H1 (cell line): ENCODE measurements at regions not wholly inside any gene's neighbourhood (a gene's known extent, or its start where the extent isn't known, plus 50 kb on each side); places are given as distances from the start of the nearest gene placed in this dataset.

Experiments
- CTCF ChIA-PET: fragments of 300-600 bp; sonication (Branson Sonifier 250); formaldehyde crosslinking; loops from one replicate; lab custom pipeline; 2021; ENCODE audit not compliant: partially characterized antibody; lab: Charles Lee
- POLR2A ChIA-PET: fragments of 300-600 bp; sonication (Branson Sonifier 250); formaldehyde crosslinking; loops from one replicate; lab custom pipeline; 2021; ENCODE audit warnings: inconsistent platforms; ENCODE audit not compliant: partially characterized antibody; lab: Charles Lee
- DNase-seq, 2 experiments: peaks; one replicate each; pipeline versions ENCODE4 v3.0.0 to v3.0.0-alpha.2; 2010 to 2022; ENCODE audit warnings: low spot score in 2 of 2, low read depth in 1 of 2, mixed read lengths in 1 of 2
- FAIRE-seq: peaks from 2 replicates; lab custom pipeline; 2011; peaks lifted over from hg19 to GRCh38; lab: Jason Lieb, UNC
- H2AFZ ChIP-seq: 2 replicates; pipeline ENCODE4 v1.8.1; 2012; ENCODE audit warnings: low read length, inconsistent platforms
- H2AK5ac ChIP-seq: 2 replicates; pipeline ENCODE4 v1.6.1; 2013; ENCODE audit warnings: low read depth, low read length
- H2BK120ac ChIP-seq: replicated peaks from 2 replicates; pipeline ENCODE3; 2013; ENCODE audit warnings: low read depth, low read length, inconsistent platforms
- H2BK12ac ChIP-seq: 2 replicates; pipeline ENCODE4 v1.6.1; 2013; ENCODE audit warnings: low read depth, low read length
- H2BK15ac ChIP-seq: 2 replicates; pipeline ENCODE4 v1.6.1; 2013; ENCODE audit warnings: low read length
- H2BK20ac ChIP-seq: 2 replicates; pipeline ENCODE4 v1.6.1; 2013; ENCODE audit warnings: low read length
- H2BK5ac ChIP-seq: 2 replicates; pipeline ENCODE4 v1.6.1; 2013; ENCODE audit warnings: low read depth, low read length
- H3K14ac ChIP-seq: 2 replicates; pipeline ENCODE4 v1.6.1; 2013; ENCODE audit warnings: inconsistent platforms; ENCODE audit not compliant: insufficient read length
- H3K18ac ChIP-seq: 2 replicates; pipeline ENCODE4 v1.6.1; 2013; ENCODE audit warnings: low read length; ENCODE audit errors: extremely low read depth
- H3K23ac ChIP-seq: 2 replicates; pipeline ENCODE4 v1.6.1; 2013; ENCODE audit warnings: inconsistent platforms; ENCODE audit not compliant: insufficient read length
- H3K23me2 ChIP-seq: 2 replicates; pipeline ENCODE4 v1.6.1; 2013; ENCODE audit warnings: low read depth, low read length
- H3K27ac ChIP-seq: 2 replicates; pipeline ENCODE4 v1.6.1; 2011; ENCODE audit warnings: low read depth, low read length, inconsistent platforms
- H3K27me3 ChIP-seq, 4 experiments: replicated peaks in 1 of 4; 1 replicate in 1 of 4; 2 replicates in 3 of 4; pipeline versions ENCODE4 v1.6.1 to v1.8.1; 2011 to 2013; ENCODE audit warnings: low read length in 3 of 4, mild to moderate bottlenecking in 3 of 4, inconsistent platforms in 2 of 4, mixed read lengths in 2 of 4, moderate library complexity in 1 of 4; ENCODE audit not compliant: control insufficient read depth in 3 of 4, insufficient read depth in 3 of 4; ENCODE audit errors: extremely low read depth in 1 of 4
- H3K36me3 ChIP-seq, 4 experiments: 2 replicates each; pipeline versions ENCODE4 v1.6.1 to v1.8.1; 2011 to 2013; ENCODE audit warnings: mild to moderate bottlenecking in 4 of 4, low read length in 3 of 4, moderate library complexity in 2 of 4, control low read depth in 1 of 4, inconsistent platforms in 1 of 4; ENCODE audit not compliant: insufficient read depth in 4 of 4, control insufficient read depth in 2 of 4
- H3K4ac ChIP-seq: replicated peaks from 2 replicates; pipeline ENCODE3; 2013; ENCODE audit warnings: low read length, low read depth, mixed read lengths, inconsistent platforms; ENCODE audit not compliant: insufficient read length
- H3K4me1 ChIP-seq, 4 experiments: replicated peaks in 1 of 4; 1 replicate in 1 of 4; 2 replicates in 3 of 4; pipeline versions ENCODE4 v1.6.1 to v1.8.1; 2011 to 2013; ENCODE audit warnings: low read length in 3 of 4, inconsistent platforms in 2 of 4, mixed read lengths in 1 of 4; ENCODE audit not compliant: insufficient read depth in 4 of 4, control insufficient read depth in 3 of 4
- H3K4me2 ChIP-seq, 2 experiments: 2 replicates each; pipeline versions ENCODE4 v1.6.1 to v1.8.1; 2011 to 2013; ENCODE audit warnings: low read depth in 2 of 2, low read length in 2 of 2, control low read depth in 1 of 2, inconsistent platforms in 1 of 2, mild to moderate bottlenecking in 1 of 2; ENCODE audit not compliant: insufficient read depth in 1 of 2
- H3K4me3 ChIP-seq, 4 experiments: fragments of 200-600, 300-600 bp in 1 of 4; sonication (generic), shearing (Covaris generic), sonication (Bioruptor Twin) in 1 of 4; 2 replicates each; pipeline versions ENCODE4 v1.5.1 to v1.8.1; 2011 to 2016; ENCODE audit warnings: low read length in 4 of 4, low read depth in 3 of 4, control low read depth in 2 of 4, inconsistent platforms in 2 of 4, mild to moderate bottlenecking in 2 of 4, mixed read lengths in 1 of 4, moderate library complexity in 1 of 4; ENCODE audit not compliant: insufficient read depth in 2 of 4; ENCODE audit errors: extremely low read depth in 1 of 4
- H3K56ac ChIP-seq: replicated peaks from 2 replicates; pipeline ENCODE3; 2013; ENCODE audit warnings: low read depth, mild to moderate bottlenecking, mixed read lengths, low read length, inconsistent platforms; ENCODE audit not compliant: insufficient read length
- H3K79me1 ChIP-seq: 2 replicates; pipeline ENCODE4 v1.6.1; 2013; ENCODE audit warnings: low read depth, low read length, control low read depth
- H3K79me2 ChIP-seq, 2 experiments: 2 replicates each; pipeline versions ENCODE4 v1.6.1 to v1.8.1; 2012 to 2013; ENCODE audit warnings: low read length in 2 of 2, mild to moderate bottlenecking in 2 of 2, inconsistent platforms in 1 of 2; ENCODE audit not compliant: insufficient read depth in 2 of 2, control insufficient read depth in 1 of 2
- H3K9ac ChIP-seq, 4 experiments: replicated peaks in 1 of 4; 1 replicate in 1 of 4; 2 replicates in 3 of 4; pipeline versions ENCODE4 v1.6.1 to v1.8.1; 2011 to 2013; ENCODE audit warnings: low read depth in 3 of 4, low read length in 3 of 4, control low read depth in 2 of 4, mild to moderate bottlenecking in 2 of 4, moderate library complexity in 2 of 4, inconsistent platforms in 1 of 4; ENCODE audit errors: extremely low read depth in 1 of 4
- H3K9me3 ChIP-seq, 2 experiments: 2 replicates each; pipeline versions ENCODE4 v1.6.1 to v1.8.1; 2012 to 2013; ENCODE audit warnings: mild to moderate bottlenecking in 2 of 2, moderate library complexity in 2 of 2, control low read depth in 1 of 2, inconsistent platforms in 1 of 2, low read depth in 1 of 2, low read length in 1 of 2, mixed read lengths in 1 of 2; ENCODE audit not compliant: insufficient read depth in 2 of 2
- H4K20me1 ChIP-seq, 2 experiments: replicated peaks in 1 of 2; 2 replicates each; pipeline versions ENCODE3 to v1.8.1; 2011 to 2013; ENCODE audit warnings: inconsistent platforms in 2 of 2, low read length in 2 of 2, mild to moderate bottlenecking in 1 of 2; ENCODE audit not compliant: insufficient read depth in 2 of 2, control insufficient read depth in 1 of 2
- H4K5ac ChIP-seq: 2 replicates; pipeline ENCODE4 v1.6.1; 2013; ENCODE audit warnings: low read length, low read depth, mixed read lengths, inconsistent platforms; ENCODE audit not compliant: insufficient read length
- H4K8ac ChIP-seq: 2 replicates; pipeline ENCODE4 v1.8.0; 2013; ENCODE audit warnings: mild to moderate bottlenecking, moderate library complexity, low read length, inconsistent platforms; ENCODE audit not compliant: insufficient read depth; ENCODE audit errors: extremely low read depth
- H4K91ac ChIP-seq: replicated peaks from 2 replicates; pipeline ENCODE3; 2013; ENCODE audit warnings: low read length, mixed read lengths, inconsistent platforms; ENCODE audit not compliant: insufficient read length
- NANOG ChIP-seq: IDR thresholded peaks from 2 replicates; pipeline ENCODE4 v1.6.1; 2011; ENCODE audit warnings: low read length, low read depth, mild to moderate bottlenecking, inconsistent platforms; ENCODE audit not compliant: insufficient read depth, poor library complexity, severe bottlenecking
- SAP30 ChIP-seq: fragments of 300-600 bp; sonication (generic); IDR thresholded peaks from 2 replicates; pipeline ENCODE4 v1.7.1; 2012; ENCODE audit warnings: low read length, moderate library complexity, mild to moderate bottlenecking, inconsistent platforms; ENCODE audit not compliant: insufficient read depth, insufficient replicate concordance
- TAF7 ChIP-seq: optimal IDR thresholded peaks from 2 replicates; pipeline ENCODE3; 2011; ENCODE audit warnings: low read depth, mild to moderate bottlenecking, inconsistent platforms, low read length, moderate library complexity, borderline replicate concordance
- TEAD4 ChIP-seq: IDR thresholded peaks from 2 replicates; pipeline ENCODE4 v1.6.1; 2012; ENCODE audit warnings: low read depth, low read length, inconsistent platforms, mixed read lengths
- WGBS, 2 experiments: shearing (Covaris generic) in 1 of 2; methylation state at CpG; one replicate each; pipeline versions ENCODE4 v1.1.6 to v1.1.7; 2013 to 2015; ENCODE audit warnings: low lambda C conversion rate in 2 of 2, mixed read lengths in 2 of 2, inconsistent platforms in 1 of 2, low coverage in 1 of 2, missing lambda C conversion rate in 1 of 2; ENCODE audit not compliant: insufficient replicate concordance in 2 of 2, insufficient coverage in 1 of 2, insufficient read length in 1 of 2; ENCODE audit errors: extremely low coverage in 1 of 2, missing lambda C conversion rate in 1 of 2; 5-methylcytosine and 5-hydroxymethylcytosine counted together
- TF ChIP-seq, protein P1 (sequence below), 3 experiments: IDR thresholded peaks; 1 replicate in 2 of 3; 2 replicates in 1 of 3; pipeline versions ENCODE4 v1.5.1 to v1.6.1; 2011; ENCODE audit warnings: low read length in 3 of 3, mild to moderate bottlenecking in 3 of 3, inconsistent platforms in 2 of 3, low read depth in 1 of 3, moderate library complexity in 1 of 3; ENCODE audit not compliant: insufficient read depth in 1 of 3; ENCODE audit errors: control extremely low read depth in 1 of 3

DNA sequence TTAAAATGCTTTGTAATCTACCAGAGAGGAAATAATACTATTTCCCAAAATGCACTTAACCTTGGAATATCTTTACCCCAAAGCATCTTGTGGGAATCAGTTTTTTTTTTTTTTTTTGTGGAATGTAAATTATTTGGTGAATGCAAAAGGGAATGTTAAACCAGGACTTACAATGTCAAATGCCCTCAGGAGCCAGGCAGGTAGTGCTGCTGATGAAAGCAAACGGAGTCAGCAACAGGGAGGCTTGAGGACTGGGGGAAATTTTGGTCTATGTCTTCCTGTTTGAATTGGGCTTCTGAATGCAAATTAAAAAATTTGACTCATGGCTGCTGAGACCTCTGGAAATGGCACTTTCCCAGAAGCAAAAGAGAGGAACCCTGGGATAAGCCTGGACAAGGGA, 96.5 kb upstream of the NLRP1 start:
- FAIRE-seq = no peak
- H3K23me2 ChIP-seq = no peaks in the 10 kb centered on the region; the same call in 1 of the 2 replicates
- H2AK5ac ChIP-seq = no peak overlapping the region

More for the DNA sequence above, 96.5 kb upstream of the NLRP1 start:
- H4K91ac ChIP-seq = no peak overlapping the region
- H2BK5ac ChIP-seq = peak overlapping the region; percentile 20; the same call in 1 of the 2 replicates
- H2BK20ac ChIP-seq = 0 out of 2 replicates have a peak overlapping the region, but pooled peaks have one; percentile 80
- H3K79me1 ChIP-seq = no peaks in the 10 kb centered on the region
- no peaks in the 10 kb centered on the region for H3K79me2 ChIP-seq
- peak overlapping the region; percentile 30; the same call in 1 of the 2 replicates for H2BK12ac ChIP-seq
- no peak overlapping the region for H3K14ac ChIP-seq
- no peak overlapping the region for H3K18ac ChIP-seq
- H3K27ac ChIP-seq = no peak overlapping the region; the same call in 1 of the 2 replicates
- no peaks in the 10 kb centered on the region for H3K36me3 ChIP-seq
- no peak overlapping the region for H2BK120ac ChIP-seq
- 45% methylated on average over 1 of the region's 1 CpG; no CpG with 5 or more reads in 1 of the 2 experiments for WGBS, 2 experiments
- TF ChIP-seq SAP30 = no peak
- TF ChIP-seq, protein P1, sequence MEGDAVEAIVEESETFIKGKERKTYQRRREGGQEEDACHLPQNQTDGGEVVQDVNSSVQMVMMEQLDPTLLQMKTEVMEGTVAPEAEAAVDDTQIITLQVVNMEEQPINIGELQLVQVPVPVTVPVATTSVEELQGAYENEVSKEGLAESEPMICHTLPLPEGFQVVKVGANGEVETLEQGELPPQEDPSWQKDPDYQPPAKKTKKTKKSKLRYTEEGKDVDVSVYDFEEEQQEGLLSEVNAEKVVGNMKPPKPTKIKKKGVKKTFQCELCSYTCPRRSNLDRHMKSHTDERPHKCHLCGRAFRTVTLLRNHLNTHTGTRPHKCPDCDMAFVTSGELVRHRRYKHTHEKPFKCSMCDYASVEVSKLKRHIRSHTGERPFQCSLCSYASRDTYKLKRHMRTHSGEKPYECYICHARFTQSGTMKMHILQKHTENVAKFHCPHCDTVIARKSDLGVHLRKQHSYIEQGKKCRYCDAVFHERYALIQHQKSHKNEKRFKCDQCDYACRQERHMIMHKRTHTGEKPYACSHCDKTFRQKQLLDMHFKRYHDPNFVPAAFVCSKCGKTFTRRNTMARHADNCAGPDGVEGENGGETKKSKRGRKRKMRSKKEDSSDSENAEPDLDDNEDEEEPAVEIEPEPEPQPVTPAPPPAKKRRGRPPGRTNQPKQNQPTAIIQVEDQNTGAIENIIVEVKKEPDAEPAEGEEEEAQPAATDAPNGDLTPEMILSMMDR (IDR thresholded peaks at IDR 0.05; ENCODE audit: control extremely low read depth in 1 of 3, insufficient read depth in 1 of 3, low read depth in 1 of 3, low read length in 3 of 3) = no peak
- peak; percentile 52; the same call in 1 of the 2 replicates for TF ChIP-seq TEAD4
- TF ChIP-seq TAF7 = no peak
- no peak for TF ChIP-seq NANOG
- H3K4ac ChIP-seq = no peak overlapping the region
- H3K4me1 ChIP-seq = peaks cover 0 to 8% (median 4%) of the 10 kb centered on the region in 4 experiments; a peak in 5 of 7 replicates
- peaks cover 0 to 5% of the 10 kb centered on the region in 2 experiments; a peak in 1 of 4 replicates for H3K9me3 ChIP-seq
- ChIA-PET POLR2A (no interaction called here), CTCF (no interaction called here)
- no peak overlapping the region for H3K4me2 ChIP-seq
- no peak for DNase-seq
- H3K56ac ChIP-seq = no peak overlapping the region
- no peak overlapping the region for H3K9ac ChIP-seq
- no peak overlapping the region for H2BK15ac ChIP-seq
- H4K8ac ChIP-seq = no peak overlapping the region
- no peak overlapping the region for H3K23ac ChIP-seq
- 0 out of 2 replicates have a peak overlapping the region, but pooled peaks have one; percentile 58 for H2AFZ ChIP-seq
- H3K4me3 ChIP-seq = no peak overlapping the region
- H4K20me1 ChIP-seq = no peaks in the 10 kb centered on the region
- H3K27me3 ChIP-seq = no peaks in the 10 kb centered on the region
- H4K5ac ChIP-seq = no peak overlapping the region
